SK-N-SH (cell line): ENCODE measurements at regions not wholly inside any gene's neighbourhood (a gene's known extent, or its start where the extent isn't known, plus 50 kb on each side); places are given as distances from the start of the nearest gene placed in this dataset.

Experiments
- CTCF ChIA-PET: fragments of 300-600, 350-600 bp; formaldehyde crosslinking; extraction: SDS; loops from one replicate; lab custom pipeline; 2021; lab: Yijun Ruan, JAX
- POLR2A ChIA-PET: fragments of 350-600 bp; sonication (Branson Sonifier 250); formaldehyde crosslinking; extraction: SDS; loops from one replicate; lab custom pipeline; 2020; ENCODE audit warnings: antibody characterized with exemption, inconsistent platforms; lab: Yijun Ruan, JAX
- DNase-seq: peaks from one replicate; pipeline ENCODE4 v3.0.0; 2012
- H2AFZ ChIP-seq: fragments of 200-600 bp; sonication (generic); 2 replicates; pipeline ENCODE4 v1.8.1; 2016; ENCODE audit warnings: antibody characterized with exemption, mild to moderate bottlenecking, low read depth
- H3F3A ChIP-seq: fragments of 200-600 bp; sonication (generic); replicated peaks from 2 replicates; pipeline ENCODE3; 2016; ENCODE audit warnings: antibody characterized with exemption, mild to moderate bottlenecking; ENCODE audit not compliant: insufficient read depth
- H3K27ac ChIP-seq, 2 experiments: fragments of 200-500 bp in 1 of 2; fragments of 200-600 bp in 1 of 2; sonication (Bioruptor generic) in 1 of 2; sonication (generic), shearing (Covaris generic) in 1 of 2; 2 replicates each; pipeline versions ENCODE4 v1.5.1 to v1.6.1; 2014 to 2016; ENCODE audit warnings: low read depth in 2 of 2, inconsistent platforms in 1 of 2, low read length in 1 of 2, mild to moderate bottlenecking in 1 of 2, mixed read lengths in 1 of 2
- H3K27me3 ChIP-seq: fragments of 200-600 bp; sonication (generic), shearing (Covaris generic); 2 replicates; pipeline ENCODE4 v1.6.1; 2016; ENCODE audit warnings: mixed run types; ENCODE audit not compliant: insufficient read depth
- H3K36me3 ChIP-seq, 2 experiments: fragments of 200-500 bp in 1 of 2; fragments of 200-600 bp in 1 of 2; sonication (Bioruptor generic) in 1 of 2; sonication (generic) in 1 of 2; replicated peaks in 1 of 2; 2 replicates each; pipeline versions ENCODE3 to v1.5.1; 2014 to 2016; ENCODE audit warnings: low read length in 1 of 2, mild to moderate bottlenecking in 1 of 2; ENCODE audit not compliant: insufficient read depth in 2 of 2, control insufficient read depth in 1 of 2
- H3K4me1 ChIP-seq, 2 experiments: fragments of 200-500 bp in 1 of 2; fragments of 200-600 bp in 1 of 2; sonication (Bioruptor generic) in 1 of 2; sonication (generic), shearing (Covaris generic) in 1 of 2; 2 replicates each; pipeline versions ENCODE4 v1.5.1 to v1.6.1; 2014 to 2016; ENCODE audit warnings: low read depth in 1 of 2, low read length in 1 of 2, mixed run types in 1 of 2; ENCODE audit not compliant: insufficient read depth in 2 of 2, control insufficient read depth in 1 of 2
- H3K4me2 ChIP-seq: fragments of 200-600 bp; sonication (generic), shearing (Covaris generic); 2 replicates; pipeline ENCODE4 v1.6.1; 2017; ENCODE audit warnings: mixed run types
- H3K4me3 ChIP-seq, 2 experiments: fragments of 200-500 bp in 1 of 2; fragments of 200-600 bp in 1 of 2; sonication (Bioruptor generic) in 1 of 2; sonication (generic), shearing (Covaris generic) in 1 of 2; 2 replicates each; pipeline versions ENCODE4 v1.5.1 to v1.8.1; 2014 to 2016; ENCODE audit warnings: low read depth in 2 of 2, inconsistent platforms in 1 of 2, low read length in 1 of 2, mild to moderate bottlenecking in 1 of 2, mixed read lengths in 1 of 2, moderate library complexity in 1 of 2
- H3K79me2 ChIP-seq: fragments of 200-600 bp; sonication (generic); 2 replicates; pipeline ENCODE4 v1.8.1; 2017; ENCODE audit warnings: mild to moderate bottlenecking; ENCODE audit not compliant: insufficient read depth
- H3K9ac ChIP-seq: fragments of 200-600 bp; sonication (generic); 2 replicates; pipeline ENCODE4 v1.6.1; 2017; ENCODE audit warnings: mixed run types
- H3K9me2 ChIP-seq: fragments of 200-600 bp; sonication (generic); 2 replicates; pipeline ENCODE4 v1.6.1; 2017; ENCODE audit warnings: mixed run types
- H3K9me3 ChIP-seq: fragments of 200-600 bp; sonication (generic); 2 replicates; pipeline ENCODE4 v1.6.1; 2017; ENCODE audit warnings: mixed run types, mild to moderate bottlenecking, moderate library complexity
- H4K20me1 ChIP-seq: fragments of 200-600 bp; sonication (generic); 2 replicates; pipeline ENCODE4 v1.6.1; 2017; ENCODE audit warnings: mild to moderate bottlenecking, mixed run types; ENCODE audit not compliant: insufficient read depth
- ELF1 ChIP-seq: IDR thresholded peaks from 2 replicates; pipeline ENCODE4 v1.4.0; 2012
- FOSL2 ChIP-seq: IDR thresholded peaks from 2 replicates; pipeline ENCODE4 v1.4.0; 2012; ENCODE audit warnings: low read depth, mild to moderate bottlenecking, moderate library complexity, borderline replicate concordance
- FOXJ3 ChIP-seq: sonication (generic); formaldehyde crosslinking; IDR thresholded peaks from 2 replicates; pipeline ENCODE4 v1.5.1; 2020; ENCODE audit warnings: mild to moderate bottlenecking, missing genetic modification reagents
- JUND ChIP-seq: IDR thresholded peaks from 2 replicates; pipeline ENCODE4 v1.4.0; 2012
- MAX ChIP-seq: IDR thresholded peaks from 2 replicates; pipeline ENCODE4 v1.4.0; 2012; ENCODE audit warnings: low read depth
- MEF2A ChIP-seq: IDR thresholded peaks from 2 replicates; pipeline ENCODE4 v1.4.0; 2012; ENCODE audit warnings: low read depth, borderline replicate concordance
- MXI1 ChIP-seq: IDR thresholded peaks from 2 replicates; pipeline ENCODE4 v1.6.1; 2012; ENCODE audit warnings: mild to moderate bottlenecking, low read depth, low read length, improper control_type of control experiment
- NFIC ChIP-seq: IDR thresholded peaks from 2 replicates; pipeline ENCODE4 v1.4.0; 2012; ENCODE audit warnings: borderline replicate concordance
- RXRA ChIP-seq: IDR thresholded peaks from 2 replicates; pipeline ENCODE4 v1.4.0; 2012; ENCODE audit warnings: low read depth, mild to moderate bottlenecking, borderline replicate concordance
- USF1 ChIP-seq: IDR thresholded peaks from 2 replicates; pipeline ENCODE4 v1.4.0; 2012; ENCODE audit warnings: low read depth, borderline replicate concordance
- USF2 ChIP-seq: fragments of 150-350 bp; IDR thresholded peaks from 2 replicates; pipeline ENCODE4 v1.6.1; 2017; ENCODE audit warnings: antibody characterized with exemption, low read length, low read depth, borderline replicate concordance
- WGBS: methylation state at CpG from one replicate; pipeline ENCODE4 v1.1.6; 2017; ENCODE audit warnings: low lambda C conversion rate; 5-methylcytosine and 5-hydroxymethylcytosine counted together
- TF ChIP-seq, protein P1 (sequence below): fragments of 150-350 bp; IDR thresholded peaks from 2 replicates; pipeline ENCODE4 v1.6.1; 2016; ENCODE audit warnings: mild to moderate bottlenecking, low read depth, low read length
- TF ChIP-seq, protein P2 (sequence below): fragments of 200-600 bp; sonication (generic); IDR thresholded peaks from 2 replicates; pipeline ENCODE4 v1.6.1; 2017; ENCODE audit warnings: antibody characterized with exemption, mild to moderate bottlenecking, moderate library complexity

GRCh38 chr11:79966592-79966991 lies 525.8 kb upstream of the TENM4 start:
- no peak overlapping the region for H3K9ac ChIP-seq
- H2AFZ ChIP-seq, result no peak overlapping the region
- H3K79me2 ChIP-seq, result no peaks in the 10 kb centered on the region
- no peaks in the 10 kb centered on the region for H3K27me3 ChIP-seq
- H3K36me3 ChIP-seq, result no peaks in the 10 kb centered on the region
- no peak overlapping the region for H3K27ac ChIP-seq
- H3K4me2 ChIP-seq, result no peak overlapping the region
- H3K9me3 ChIP-seq, result no peaks in the 10 kb centered on the region
- ChIA-PET CTCF (interaction anchor here (1.6 kb wide), 1 partner anchor 12 kb away, joined by 4 read pairs; no protein-coding TSS in a partner anchor), POLR2A (no interaction called here)
- TF ChIP-seq FOSL2, result no peak
- no peak for TF ChIP-seq MEF2A
- TF ChIP-seq RXRA, result no peak
- TF ChIP-seq, protein P1, sequence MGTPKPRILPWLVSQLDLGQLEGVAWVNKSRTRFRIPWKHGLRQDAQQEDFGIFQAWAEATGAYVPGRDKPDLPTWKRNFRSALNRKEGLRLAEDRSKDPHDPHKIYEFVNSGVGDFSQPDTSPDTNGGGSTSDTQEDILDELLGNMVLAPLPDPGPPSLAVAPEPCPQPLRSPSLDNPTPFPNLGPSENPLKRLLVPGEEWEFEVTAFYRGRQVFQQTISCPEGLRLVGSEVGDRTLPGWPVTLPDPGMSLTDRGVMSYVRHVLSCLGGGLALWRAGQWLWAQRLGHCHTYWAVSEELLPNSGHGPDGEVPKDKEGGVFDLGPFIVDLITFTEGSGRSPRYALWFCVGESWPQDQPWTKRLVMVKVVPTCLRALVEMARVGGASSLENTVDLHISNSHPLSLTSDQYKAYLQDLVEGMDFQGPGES, result no peak
- TF ChIP-seq MAX, result no peak
- TF ChIP-seq USF2, result no peak
- TF ChIP-seq JUND, result no peak
- no peak for TF ChIP-seq ELF1
- no peaks in the 10 kb centered on the region for H3F3A ChIP-seq
- H4K20me1 ChIP-seq, result no peaks in the 10 kb centered on the region
- no peak for DNase-seq
- 0% methylated on average over 1 of the region's 1 CpG for WGBS
- H3K9me2 ChIP-seq, result no peaks in the 10 kb centered on the region
- H3K4me1 ChIP-seq, result no peaks in the 10 kb centered on the region
- H3K4me3 ChIP-seq, result no peak overlapping the region

DNA sequence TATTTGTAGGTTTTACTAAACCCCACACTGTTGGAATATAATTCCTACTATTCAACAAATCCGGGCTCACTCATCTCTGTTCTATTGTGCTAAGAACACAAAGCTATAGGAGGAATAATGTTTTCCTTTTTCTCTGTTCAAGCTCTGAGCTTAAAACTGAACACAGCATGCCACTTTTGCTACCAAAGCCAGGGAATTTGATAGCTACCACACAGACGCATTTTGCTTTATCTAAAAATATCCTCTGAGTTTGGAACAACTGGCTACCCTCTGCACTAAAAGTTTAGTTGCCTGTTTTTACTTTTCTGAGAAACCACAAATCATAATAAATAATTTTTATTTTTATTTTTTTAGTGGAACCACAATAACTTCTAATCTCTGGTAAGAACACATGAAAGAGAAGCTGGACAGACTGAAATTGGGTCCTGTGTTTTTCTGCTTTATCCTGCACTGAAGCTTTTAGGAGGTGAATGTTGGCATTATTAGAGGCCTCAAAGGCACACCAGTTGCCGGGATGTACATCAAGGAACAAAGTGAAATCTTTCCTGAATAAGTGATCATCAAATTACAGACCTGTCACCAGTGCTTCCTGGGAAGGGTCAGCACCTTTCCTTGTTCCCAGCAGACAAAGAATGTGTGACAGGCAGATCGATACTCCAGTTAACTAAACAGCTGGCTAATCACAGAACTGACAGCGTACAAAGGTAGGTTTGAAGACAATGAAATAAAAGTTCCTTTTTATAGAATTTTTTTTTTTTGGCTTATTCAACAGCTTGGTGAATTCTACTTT lies 523.2 kb upstream of the TENM4 start:
- no peaks in the 10 kb centered on the region for H3K4me1 ChIP-seq
- H3K9ac ChIP-seq, result no peak overlapping the region
- WGBS, result 23% methylated on average over 5 of the region's 5 CpGs
- H3K9me2 ChIP-seq, result no peaks in the 10 kb centered on the region
- no peak for TF ChIP-seq USF1
- no peak for TF ChIP-seq FOXJ3
- no peak for TF ChIP-seq MXI1
- no peak for TF ChIP-seq NFIC
- TF ChIP-seq, protein P2, sequence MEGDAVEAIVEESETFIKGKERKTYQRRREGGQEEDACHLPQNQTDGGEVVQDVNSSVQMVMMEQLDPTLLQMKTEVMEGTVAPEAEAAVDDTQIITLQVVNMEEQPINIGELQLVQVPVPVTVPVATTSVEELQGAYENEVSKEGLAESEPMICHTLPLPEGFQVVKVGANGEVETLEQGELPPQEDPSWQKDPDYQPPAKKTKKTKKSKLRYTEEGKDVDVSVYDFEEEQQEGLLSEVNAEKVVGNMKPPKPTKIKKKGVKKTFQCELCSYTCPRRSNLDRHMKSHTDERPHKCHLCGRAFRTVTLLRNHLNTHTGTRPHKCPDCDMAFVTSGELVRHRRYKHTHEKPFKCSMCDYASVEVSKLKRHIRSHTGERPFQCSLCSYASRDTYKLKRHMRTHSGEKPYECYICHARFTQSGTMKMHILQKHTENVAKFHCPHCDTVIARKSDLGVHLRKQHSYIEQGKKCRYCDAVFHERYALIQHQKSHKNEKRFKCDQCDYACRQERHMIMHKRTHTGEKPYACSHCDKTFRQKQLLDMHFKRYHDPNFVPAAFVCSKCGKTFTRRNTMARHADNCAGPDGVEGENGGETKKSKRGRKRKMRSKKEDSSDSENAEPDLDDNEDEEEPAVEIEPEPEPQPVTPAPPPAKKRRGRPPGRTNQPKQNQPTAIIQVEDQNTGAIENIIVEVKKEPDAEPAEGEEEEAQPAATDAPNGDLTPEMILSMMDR, result no peak
- no peak overlapping the region for H2AFZ ChIP-seq
- DNase-seq, result no peak
- no peaks in the 10 kb centered on the region; the same call in 1 of the 2 replicates for H3K9me3 ChIP-seq
- H4K20me1 ChIP-seq, result no peaks in the 10 kb centered on the region
- ChIA-PET CTCF (interaction anchor here (0.6 kb wide), 1 partner anchor 309 kb away, joined by 3 read pairs; no protein-coding TSS in a partner anchor), POLR2A (no interaction called here)
- no peaks in the 10 kb centered on the region for H3K79me2 ChIP-seq
- no peaks in the 10 kb centered on the region for H3F3A ChIP-seq
- H3K27ac ChIP-seq, result no peak overlapping the region
- H3K4me2 ChIP-seq, result no peak overlapping the region
- H3K36me3 ChIP-seq, result no peaks in the 10 kb centered on the region
- H3K27me3 ChIP-seq, result no peaks in the 10 kb centered on the region
- no peak overlapping the region for H3K4me3 ChIP-seq
